C1 segment of cervical spinal cord (tissue), 14 donors: ENCODE measurements at regions not wholly inside any gene's neighbourhood (a gene's known extent, or its start where the extent isn't known, plus 50 kb on each side); places are given as distances from the start of the nearest gene placed in this dataset.

Experiments used
- DNase-seq, 14 donors: peaks; one replicate each; lab custom pipeline; 2025; lab: John Stamatoyannopoulos, UW

- DNase-seq, result no peak
Observed at GRCh38 chr3:3745693-3746092, 53.5 kb upstream of the LRRN1 start.

DNA sequence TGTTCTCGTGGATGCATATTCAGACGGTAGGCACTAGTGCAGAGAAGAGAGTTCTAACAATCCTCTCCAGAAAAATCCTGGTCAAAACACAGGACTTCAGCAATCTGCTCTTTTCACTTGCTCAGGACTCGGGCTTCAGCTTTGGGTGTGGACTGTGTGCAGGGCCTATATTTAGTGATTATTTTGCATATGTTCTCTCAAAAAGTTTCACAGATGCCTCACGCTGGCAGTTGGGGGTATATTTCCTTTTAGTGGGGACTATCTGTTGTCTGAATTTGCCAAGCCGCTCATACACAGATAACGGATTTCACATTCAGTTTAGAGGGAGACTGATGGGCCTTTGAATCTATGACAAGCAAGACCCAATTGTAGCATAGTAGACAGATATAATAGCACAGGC, 54.4 kb upstream of the LRRN1 start:
- no peak for DNase-seq

DNA sequence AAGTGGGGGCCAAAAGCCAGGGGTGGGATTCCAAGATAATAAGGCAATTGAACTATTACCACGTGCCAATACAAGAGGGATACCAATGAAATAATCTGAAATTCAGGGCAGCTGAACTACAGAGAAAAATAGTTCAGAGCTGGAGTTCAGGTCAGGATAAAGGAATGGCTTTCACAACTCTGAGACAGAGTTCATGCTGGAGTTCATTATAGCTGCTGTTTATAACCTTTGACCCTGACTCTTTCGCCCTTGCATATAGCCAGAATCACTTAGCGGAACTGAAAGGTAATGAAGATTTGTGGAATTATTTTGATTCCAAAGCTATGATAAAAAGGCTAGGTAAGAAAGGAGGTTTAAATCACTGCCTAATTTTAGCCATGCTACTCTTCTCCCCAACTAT, 55.5 kb upstream of the LRRN1 start:
- DNase-seq, result no peak

- DNase-seq, result no peak
Observed at GRCh38 chr3:3740061-3740460, 59.2 kb upstream of the LRRN1 start.

- no peak for DNase-seq
Observed at GRCh38 chr3:3739330-3740060, 59.7 kb upstream of the LRRN1 start.

DNA sequence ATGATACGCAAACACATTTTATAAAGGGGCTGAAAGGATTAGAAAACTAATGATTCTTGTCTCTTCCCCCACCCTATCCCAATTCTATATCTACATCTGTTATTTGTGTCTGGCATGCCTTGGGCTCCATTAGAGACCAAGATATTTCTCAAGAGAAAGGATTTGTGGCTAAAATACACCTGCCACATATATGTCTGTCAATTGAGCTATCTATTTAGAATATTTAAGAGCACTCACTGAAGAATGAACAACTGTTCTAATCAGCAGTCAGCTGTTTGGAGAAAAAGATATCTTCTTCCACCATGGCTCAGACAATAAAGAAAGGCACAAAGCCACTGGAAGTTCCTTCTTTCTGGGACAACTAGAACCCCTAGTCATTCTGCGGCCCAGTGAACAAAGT, 61.7 kb upstream of the LRRN1 start:
- DNase-seq, result no peak

DNA sequence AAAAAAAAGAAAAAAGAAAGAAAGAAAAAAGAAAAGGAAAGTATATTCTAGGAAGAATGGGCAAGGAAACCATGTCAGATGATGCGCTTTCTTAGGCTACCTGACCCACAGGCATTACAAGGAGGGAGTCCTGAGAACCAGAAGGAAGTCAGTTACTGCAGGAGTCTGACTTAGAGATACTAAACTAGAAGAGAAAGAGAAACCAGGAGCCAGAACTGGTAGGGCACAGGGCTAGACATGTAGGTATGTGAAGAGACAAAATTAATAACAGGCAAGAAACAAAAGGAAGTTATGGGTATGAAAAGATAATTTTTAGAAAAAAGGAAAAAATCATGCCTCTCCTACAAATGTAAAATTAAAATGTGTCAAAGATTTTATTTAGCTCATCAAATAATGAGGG, 63.3 kb upstream of the LRRN1 start:
- DNase-seq, result no peak

DNA sequence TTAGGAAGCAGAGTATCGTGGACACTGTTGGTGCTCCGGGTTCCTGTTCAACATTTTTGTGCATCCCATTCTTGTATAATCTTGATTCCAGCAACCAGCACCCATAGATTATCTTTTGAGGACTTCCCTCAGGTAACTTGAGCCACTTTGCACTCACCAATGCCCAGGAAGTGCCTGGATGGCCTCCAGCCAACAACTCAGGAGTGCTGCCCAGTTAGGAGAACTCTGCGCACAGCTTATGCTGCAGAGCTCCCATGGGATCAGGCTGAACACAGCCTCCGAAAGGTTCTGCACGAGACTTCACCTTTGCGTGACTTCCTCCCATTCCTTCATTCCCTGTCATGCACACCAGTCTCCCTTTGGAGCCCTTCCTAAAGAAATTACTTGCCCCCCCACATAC, 64.3 kb upstream of the LRRN1 start:
- DNase-seq, result no peak

DNA sequence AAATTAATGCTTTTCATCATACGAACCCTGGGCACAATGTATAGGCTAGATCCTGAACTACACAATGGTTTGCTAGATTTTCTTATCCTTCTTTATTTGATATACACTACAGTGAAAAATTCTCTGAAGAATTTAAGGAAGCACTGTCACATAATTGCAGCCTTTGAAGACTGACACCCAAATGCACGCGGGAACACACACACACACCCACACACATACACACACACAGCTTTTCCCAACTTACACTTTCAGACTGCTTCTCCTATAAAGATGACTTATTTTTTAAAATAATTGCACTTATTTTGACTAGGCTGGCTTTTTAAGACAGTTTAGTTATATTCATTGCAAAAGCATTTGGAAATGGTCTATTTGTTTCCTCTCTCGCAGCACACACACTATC, 70.0 kb upstream of the LRRN1 start:
- DNase-seq, result no peak

GRCh38 chr3:3726549-3726948, 72.7 kb upstream of the LRRN1 start:
- DNase-seq, result no peak

- DNase-seq, result no peak
Observed at GRCh38 chr3:3714572-3714971, 84.7 kb upstream of the LRRN1 start.

DNA sequence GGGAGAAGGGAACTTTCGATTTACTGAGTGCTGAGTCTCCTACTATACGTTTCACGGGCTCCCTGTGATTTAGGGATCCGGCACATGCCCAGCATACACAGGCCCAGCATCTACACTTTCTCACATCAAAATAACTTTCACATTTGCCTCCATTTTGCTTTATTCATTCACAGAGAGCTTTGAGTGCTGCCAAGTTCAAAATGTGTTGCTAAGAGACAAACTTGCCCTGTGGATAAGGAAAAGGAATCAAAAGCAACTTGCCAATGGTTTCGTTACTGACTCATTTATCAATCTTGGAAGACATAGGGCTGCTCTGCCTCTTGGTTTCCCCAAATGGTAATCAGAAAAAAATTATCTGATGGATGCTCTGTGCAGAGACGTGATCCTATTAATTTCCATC, 86.3 kb upstream of the LRRN1 start:
- no peak for DNase-seq

GRCh38 chr3:3708769-3709115, 90.5 kb upstream of the LRRN1 start:
- no peak for DNase-seq

- DNase-seq, result no peak
Observed at GRCh38 chr3:3707858-3708768, 91.1 kb upstream of the LRRN1 start.

DNA sequence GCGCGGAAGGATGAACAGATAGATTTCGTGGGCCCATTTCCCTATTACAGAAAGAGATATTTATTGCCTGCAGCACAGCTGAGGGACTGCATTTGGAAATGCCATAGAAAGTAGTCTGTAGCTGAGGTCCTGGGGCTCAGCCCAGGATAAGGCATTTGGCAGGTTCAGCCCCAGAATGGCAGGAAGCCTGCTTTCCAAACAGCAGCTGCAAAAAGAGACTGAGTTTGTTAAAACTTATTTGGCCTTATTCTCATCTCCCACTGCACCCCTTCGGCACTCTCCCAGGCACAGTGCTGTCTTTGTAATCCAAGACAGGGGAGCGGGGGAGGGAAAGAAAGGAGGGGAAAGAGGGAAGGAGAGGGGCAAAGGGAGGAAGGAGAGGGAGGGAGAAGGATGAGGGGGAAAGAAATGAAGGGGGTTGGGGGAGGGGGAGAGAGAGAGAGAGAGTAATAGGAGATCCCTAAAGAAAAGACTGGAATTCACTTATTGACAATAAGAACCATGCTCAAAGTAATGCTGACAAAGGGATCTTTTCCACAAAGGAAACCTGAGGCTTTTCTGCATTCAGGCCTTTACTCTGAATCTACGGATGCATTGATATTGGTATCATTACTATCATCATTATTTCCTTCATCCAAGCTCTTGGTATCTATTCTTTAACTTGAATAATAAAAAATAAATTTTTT, 94.0 kb upstream of the LRRN1 start:
- peak in 9 of 14 donors; percentile 8 to 59 (median 19) for DNase-seq

DNA sequence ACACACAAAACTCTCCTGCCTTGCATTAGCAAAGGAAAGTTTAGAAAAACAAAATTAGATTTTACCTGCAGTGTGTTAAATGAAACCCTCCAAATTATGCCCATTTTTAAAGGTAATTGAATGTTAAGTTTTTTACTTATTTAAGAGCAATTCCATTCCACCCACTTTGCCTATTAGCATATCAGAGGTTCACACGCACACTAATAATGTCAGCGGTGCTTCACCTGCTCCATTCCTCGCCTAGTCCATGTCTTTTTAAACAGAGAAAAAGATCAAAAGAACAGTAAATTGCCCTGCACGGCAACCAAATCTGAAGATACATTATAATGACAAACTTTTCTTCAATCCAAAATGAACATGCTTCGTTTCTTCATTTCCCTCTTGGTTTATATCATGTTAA, 97.3 kb upstream of the LRRN1 start:
- no peak for DNase-seq

DNA sequence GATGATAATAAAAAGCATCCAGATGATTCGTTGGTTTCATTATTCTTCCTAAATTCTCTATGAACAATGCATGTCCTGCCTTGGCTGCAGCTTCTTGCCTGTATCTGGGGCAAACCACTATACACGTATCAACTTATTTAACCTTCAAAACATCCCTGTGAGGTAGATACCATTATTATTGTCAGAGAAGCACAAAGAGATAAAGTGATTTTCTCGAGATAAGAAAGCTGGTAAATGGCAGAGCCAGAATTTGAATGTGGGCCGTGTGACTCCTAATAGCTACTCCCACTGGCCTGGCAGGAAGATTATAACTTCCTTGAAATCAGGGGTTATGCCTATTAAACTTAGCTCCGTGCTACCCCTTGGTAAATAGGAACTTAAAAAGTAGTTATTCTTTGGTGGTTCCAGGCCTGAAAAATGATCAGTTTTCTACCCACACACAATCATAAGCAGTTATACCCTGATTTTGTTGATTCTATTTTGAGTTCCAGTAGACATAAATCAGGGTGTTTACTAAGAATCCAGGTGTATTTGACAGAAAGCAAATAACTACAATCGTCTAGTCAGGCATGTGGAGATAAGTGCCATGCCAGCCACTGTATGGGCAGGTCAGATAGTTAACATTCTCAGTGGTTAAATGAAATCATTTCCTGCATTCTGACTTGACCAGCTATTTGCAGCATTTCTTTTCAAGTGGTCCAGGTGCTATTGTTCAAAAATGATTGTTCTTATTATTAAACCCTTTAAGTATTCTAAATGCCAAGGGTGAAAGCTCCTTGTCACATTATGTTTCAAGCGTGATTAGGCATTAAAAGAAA, 99.2 kb upstream of the LRRN1 start:
- no peak for DNase-seq

DNA sequence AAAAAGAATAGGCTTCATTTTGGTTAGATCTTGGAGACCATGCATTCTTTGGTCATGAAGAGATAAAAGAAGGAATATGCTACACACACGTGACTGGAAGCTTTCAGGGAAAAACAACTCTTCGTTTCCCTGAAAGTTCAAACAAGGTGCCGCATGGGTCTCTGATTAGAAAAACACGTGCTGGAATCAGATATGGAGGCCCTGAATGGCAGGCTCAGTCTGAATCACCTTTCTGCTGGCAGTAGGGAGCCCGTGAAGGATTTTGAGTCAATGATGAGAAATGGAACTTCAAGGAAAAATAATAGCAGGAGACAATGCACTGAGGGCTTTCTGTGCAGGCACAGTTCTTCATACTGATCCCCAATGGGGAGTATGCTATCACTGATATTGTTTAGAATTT, 99.8 kb upstream of the LRRN1 start:
- no peak for DNase-seq

- DNase-seq, result no peak
Observed at GRCh38 chr3:3696345-3696744, 102.9 kb upstream of the LRRN1 start.

DNA sequence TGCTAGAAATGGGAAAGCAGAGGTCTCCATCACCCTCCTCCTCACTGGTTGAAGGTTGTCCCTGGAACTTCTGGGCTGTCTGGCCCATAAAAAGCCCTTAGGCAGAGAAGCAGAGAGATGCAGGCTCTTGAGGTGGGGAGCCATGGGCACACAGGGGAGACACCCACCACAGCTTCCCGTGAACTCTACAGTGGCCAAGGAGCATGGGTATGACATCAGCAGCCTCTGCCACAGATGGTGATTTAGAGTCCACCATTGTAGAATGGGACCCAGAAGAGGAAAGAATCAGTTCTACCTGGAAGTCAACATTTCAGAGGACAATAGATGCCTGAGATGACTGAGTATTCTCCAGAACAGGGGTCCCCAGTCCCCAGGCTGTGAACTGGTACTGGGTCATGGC, 105.6 kb upstream of the LRRN1 start:
- no peak for DNase-seq

GRCh38 chr3:3689601-3690375, 109.4 kb upstream of the LRRN1 start:
- DNase-seq, result no peak
